ENCODE measurements at regions not wholly inside any gene's neighbourhood (a gene's known extent, or its start where the extent isn't known, plus 50 kb on each side); places are given as distances from the start of the nearest gene placed in this dataset.

DNA sequence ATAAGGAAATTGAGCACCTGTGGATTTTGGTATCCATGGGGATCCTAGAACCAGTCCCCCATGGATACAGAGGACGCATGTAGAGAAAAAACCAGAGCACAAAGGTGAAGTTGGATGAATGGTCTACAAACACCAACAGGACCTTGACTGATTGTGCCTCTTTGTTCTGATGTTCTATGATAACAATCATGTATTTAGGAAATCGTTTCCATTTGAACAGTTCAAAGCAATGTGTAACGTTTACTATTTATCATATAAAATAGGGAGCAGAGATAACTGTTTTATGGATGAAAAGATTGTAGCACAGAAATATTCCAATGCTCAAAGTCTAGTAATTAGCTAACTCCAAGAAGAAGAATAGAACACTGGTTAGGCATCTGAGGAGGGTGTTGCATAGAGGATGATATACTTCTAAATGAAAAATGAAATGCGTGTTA is 116.3 kb upstream of the FN1 start:
- no peak for DNase-seq
- H3K9me3 ChIP-seq (ENCODE audit: control extremely low read depth in 1 of 3, control insufficient read depth in 2 of 3, insufficient read depth in 1 of 3, low read length in 2 of 3): no peaks in the 10 kb centered on the region
- Mint-ChIP-seq H3K27ac (no peak overlapping the region), H3K4me3 (no peak overlapping the region), H3K4me1 (no peaks in the 10 kb centered on the region), H3K27me3 (peaks cover 3% of the 10 kb centered on the region), H3K9me3 (ENCODE audit: insufficient read depth) (no peaks in the 10 kb centered on the region)
- no peak for ATAC-seq (ENCODE audit: low read depth)
- 100% methylated on average over 1 of the region's 4 CpGs for WGBS (ENCODE audit: insufficient coverage)
- H3K36me3 ChIP-seq (replicated peaks in 1 of 2; ENCODE audit: control extremely low read depth in 1 of 2, control insufficient read depth in 1 of 2, extremely low read depth in 1 of 2, insufficient read depth in 2 of 2, low read length in 1 of 2): no peaks in the 10 kb centered on the region
- H3K27ac ChIP-seq (ENCODE audit: low read length in 2 of 2): no peak overlapping the region
- no peaks in the 10 kb centered on the region for H4K20me1 ChIP-seq (ENCODE audit: control insufficient read depth, insufficient read depth, low read length, poor library complexity, severe bottlenecking)
- no peak overlapping the region for H3K9ac ChIP-seq (ENCODE audit: low read length)
- ChIA-PET POLR2A (no interaction called here), CTCF (no interaction called here)
- H3K27me3 ChIP-seq (replicated peaks in 1 of 4; ENCODE audit: control extremely low read depth in 1 of 4, control insufficient read depth in 3 of 4, insufficient read depth in 4 of 4, low read length in 3 of 4): no peaks in the 10 kb centered on the region
- H3K79me2 ChIP-seq (ENCODE audit: control insufficient read depth, insufficient read depth, low read length): no peaks in the 10 kb centered on the region
- no peaks in the 10 kb centered on the region for H3K4me1 ChIP-seq (ENCODE audit: control insufficient read depth in 2 of 2, insufficient read depth in 2 of 2, low read length in 2 of 2)
- no peak overlapping the region for H3K4me3 ChIP-seq (ENCODE audit: control extremely low read depth in 1 of 5, extremely low read depth in 1 of 5, insufficient read depth in 1 of 5, low read depth in 2 of 5, low read length in 4 of 5)
- intact Hi-C loops (cut with micrococcal nuclease): no loop called here
- no peak overlapping the region for H3K4me2 ChIP-seq (replicated peaks; ENCODE audit: low read depth, low read length, poor library complexity, severe bottlenecking)
- TF ChIP-seq, protein P1, sequence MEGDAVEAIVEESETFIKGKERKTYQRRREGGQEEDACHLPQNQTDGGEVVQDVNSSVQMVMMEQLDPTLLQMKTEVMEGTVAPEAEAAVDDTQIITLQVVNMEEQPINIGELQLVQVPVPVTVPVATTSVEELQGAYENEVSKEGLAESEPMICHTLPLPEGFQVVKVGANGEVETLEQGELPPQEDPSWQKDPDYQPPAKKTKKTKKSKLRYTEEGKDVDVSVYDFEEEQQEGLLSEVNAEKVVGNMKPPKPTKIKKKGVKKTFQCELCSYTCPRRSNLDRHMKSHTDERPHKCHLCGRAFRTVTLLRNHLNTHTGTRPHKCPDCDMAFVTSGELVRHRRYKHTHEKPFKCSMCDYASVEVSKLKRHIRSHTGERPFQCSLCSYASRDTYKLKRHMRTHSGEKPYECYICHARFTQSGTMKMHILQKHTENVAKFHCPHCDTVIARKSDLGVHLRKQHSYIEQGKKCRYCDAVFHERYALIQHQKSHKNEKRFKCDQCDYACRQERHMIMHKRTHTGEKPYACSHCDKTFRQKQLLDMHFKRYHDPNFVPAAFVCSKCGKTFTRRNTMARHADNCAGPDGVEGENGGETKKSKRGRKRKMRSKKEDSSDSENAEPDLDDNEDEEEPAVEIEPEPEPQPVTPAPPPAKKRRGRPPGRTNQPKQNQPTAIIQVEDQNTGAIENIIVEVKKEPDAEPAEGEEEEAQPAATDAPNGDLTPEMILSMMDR (IDR thresholded peaks at IDR 0.05): no peak
- TF ChIP-seq EZH2 (IDR thresholded peaks at IDR 0.05; ENCODE audit: borderline replicate concordance, insufficient read depth, low read depth, low read length, poor library complexity, severe bottlenecking): no peak
- no peak overlapping the region for H2AFZ ChIP-seq (ENCODE audit: insufficient read depth, low read depth, low read length, poor library complexity, severe bottlenecking)

DNA sequence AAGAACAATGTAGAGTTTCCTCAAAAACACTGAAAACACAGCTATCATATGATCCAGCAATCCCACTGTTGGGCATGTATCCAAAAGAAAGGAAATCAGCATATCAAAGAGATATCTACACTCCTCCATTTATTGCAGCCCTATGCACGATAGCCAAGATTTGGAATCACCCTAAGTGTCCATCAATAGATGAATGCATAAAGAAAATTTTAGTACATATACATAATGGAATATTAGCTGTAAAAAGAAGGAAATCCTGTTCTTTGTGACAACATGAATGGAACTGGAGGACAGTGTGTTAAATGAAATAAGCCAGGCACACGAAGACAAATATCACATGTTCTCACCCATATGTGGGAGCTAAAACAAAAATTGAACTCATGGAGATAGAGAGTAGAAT is 114.5 kb upstream of the FN1 start:
- 80% methylated on average over 1 of the region's 2 CpGs for WGBS (ENCODE audit: insufficient coverage)
- DNase-seq (no peak), ATAC-seq (ENCODE audit: low read depth) (no peak)
- H3K36me3 ChIP-seq (replicated peaks in 1 of 2; ENCODE audit: control extremely low read depth in 1 of 2, control insufficient read depth in 1 of 2, extremely low read depth in 1 of 2, insufficient read depth in 2 of 2, low read length in 1 of 2): no peaks in the 10 kb centered on the region
- intact Hi-C loops (cut with micrococcal nuclease): no loop called here
- CTCF ChIA-PET: no interaction called here
- H3K27me3 ChIP-seq (replicated peaks in 1 of 4; ENCODE audit: control extremely low read depth in 1 of 4, control insufficient read depth in 3 of 4, insufficient read depth in 4 of 4, low read length in 3 of 4): no peaks in the 10 kb centered on the region
- H3K4me3 ChIP-seq (ENCODE audit: control extremely low read depth in 1 of 5, extremely low read depth in 1 of 5, insufficient read depth in 1 of 5, low read depth in 2 of 5, low read length in 4 of 5): no peak overlapping the region
- Mint-ChIP-seq H3K9me3 (ENCODE audit: insufficient read depth) (no peaks in the 10 kb centered on the region), H3K4me1 (no peaks in the 10 kb centered on the region), H3K4me3 (no peak overlapping the region), H3K27me3 (peaks cover 7% of the 10 kb centered on the region), H3K27ac (no peak overlapping the region)
- H3K4me2 ChIP-seq (replicated peaks; ENCODE audit: low read depth, low read length, poor library complexity, severe bottlenecking): no peak overlapping the region
- POLR2A ChIA-PET: no interaction called here
- no peak overlapping the region for H3K9ac ChIP-seq (ENCODE audit: low read length)
- H4K20me1 ChIP-seq (ENCODE audit: control insufficient read depth, insufficient read depth, low read length, poor library complexity, severe bottlenecking): no peaks in the 10 kb centered on the region
- no peaks in the 10 kb centered on the region for H3K9me3 ChIP-seq (ENCODE audit: control extremely low read depth in 1 of 3, control insufficient read depth in 2 of 3, insufficient read depth in 1 of 3, low read length in 2 of 3)
- H3K27ac ChIP-seq (ENCODE audit: low read length in 2 of 2): no peak overlapping the region
- no peak overlapping the region for H2AFZ ChIP-seq (ENCODE audit: insufficient read depth, low read depth, low read length, poor library complexity, severe bottlenecking)
- H3K4me1 ChIP-seq (ENCODE audit: control insufficient read depth in 2 of 2, insufficient read depth in 2 of 2, low read length in 2 of 2): no peaks in the 10 kb centered on the region
- TF ChIP-seq, protein P1 (IDR thresholded peaks at IDR 0.05): no peak
- no peak for TF ChIP-seq EZH2 (IDR thresholded peaks at IDR 0.05; ENCODE audit: borderline replicate concordance, insufficient read depth, low read depth, low read length, poor library complexity, severe bottlenecking)
- no peaks in the 10 kb centered on the region for H3K79me2 ChIP-seq (ENCODE audit: control insufficient read depth, insufficient read depth, low read length)
